ENCODE measurements at regions not wholly inside any gene's neighbourhood (a gene's known extent, or its start where the extent isn't known, plus 50 kb on each side); places are given as distances from the start of the nearest gene placed in this dataset.

GRCh38 chr6:47890326-47890875, 108.6 kb downstream of the OPN5 start:
- Mint-ChIP-seq H3K9me3 (peaks cover 3% of the 10 kb centered on the region), H3K36me3 (no peaks in the 10 kb centered on the region), H3K4me1 (no peaks in the 10 kb centered on the region), H3K4me3 (no peak overlapping the region), H3K27ac (no peak overlapping the region)
- DNase-seq (ENCODE audit: low spot score in 2 of 2) (no peak), ATAC-seq (no peak)

GRCh38 chr6:47879015-47879414, 97.2 kb downstream of the OPN5 start:
- no peak overlapping the region for H3K27ac Mint-ChIP-seq
- H3K9me3 Mint-ChIP-seq, result no peaks in the 10 kb centered on the region
- DNase-seq (ENCODE audit: low spot score in 2 of 2) (no peak), ATAC-seq (no peak)
- H3K36me3 Mint-ChIP-seq, result no peaks in the 10 kb centered on the region
- H3K4me1 Mint-ChIP-seq, result no peaks in the 10 kb centered on the region
- H3K4me3 Mint-ChIP-seq, result no peak overlapping the region
